ENCODE measurements at regions not wholly inside any gene's neighbourhood (a gene's known extent, or its start where the extent isn't known, plus 50 kb on each side); places are given as distances from the start of the nearest gene placed in this dataset.

GRCh38 chr7:108794466-108794865 is 224.8 kb downstream of the DNAJB9 start:
- H3K4me3 Mint-ChIP-seq (ENCODE audit: unreplicated experiment), result no peak overlapping the region
- TF ChIP-seq CTCF (IDR thresholded peaks at IDR 0.05), result no peak
- no peaks in the 10 kb centered on the region for H3K4me1 Mint-ChIP-seq (ENCODE audit: low read depth)
- no peak overlapping the region for H3K27ac Mint-ChIP-seq (ENCODE audit: unreplicated experiment)
- no peaks in the 10 kb centered on the region for H3K36me3 Mint-ChIP-seq (ENCODE audit: low read depth)
- no peak for DNase-seq (ENCODE audit: low spot score)
- peaks cover 18% of the 10 kb centered on the region for H3K9me3 Mint-ChIP-seq (ENCODE audit: low read depth)
- H3K27me3 Mint-ChIP-seq (ENCODE audit: low read depth), result peaks cover 14% of the 10 kb centered on the region

GRCh38 chr7:108802650-108803049 is 233.0 kb downstream of the DNAJB9 start:
- H3K4me3 Mint-ChIP-seq (ENCODE audit: unreplicated experiment), result no peak overlapping the region
- no peaks in the 10 kb centered on the region for H3K36me3 Mint-ChIP-seq (ENCODE audit: low read depth)
- H3K27me3 Mint-ChIP-seq (ENCODE audit: low read depth), result peaks cover 15% of the 10 kb centered on the region
- no peak for TF ChIP-seq CTCF (IDR thresholded peaks at IDR 0.05)
- no peaks in the 10 kb centered on the region for H3K4me1 Mint-ChIP-seq (ENCODE audit: low read depth)
- DNase-seq (ENCODE audit: low spot score), result no peak
- H3K27ac Mint-ChIP-seq (ENCODE audit: unreplicated experiment), result no peak overlapping the region
- no peaks in the 10 kb centered on the region for H3K9me3 Mint-ChIP-seq (ENCODE audit: low read depth)

- H3K4me1 Mint-ChIP-seq (ENCODE audit: low read depth), result no peaks in the 10 kb centered on the region
- TF ChIP-seq CTCF (IDR thresholded peaks at IDR 0.05), result peak; percentile 73
- DNase-seq (ENCODE audit: low spot score), result no peak
- H3K9me3 Mint-ChIP-seq (ENCODE audit: low read depth), result no peaks in the 10 kb centered on the region
- peaks cover 15% of the 10 kb centered on the region for H3K27me3 Mint-ChIP-seq (ENCODE audit: low read depth)
- no peak overlapping the region for H3K4me3 Mint-ChIP-seq (ENCODE audit: unreplicated experiment)
- no peak overlapping the region for H3K27ac Mint-ChIP-seq (ENCODE audit: unreplicated experiment)
- no peaks in the 10 kb centered on the region for H3K36me3 Mint-ChIP-seq (ENCODE audit: low read depth)
Measured at GRCh38 chr7:108805808-108806397, 236.2 kb downstream of the DNAJB9 start.

DNA sequence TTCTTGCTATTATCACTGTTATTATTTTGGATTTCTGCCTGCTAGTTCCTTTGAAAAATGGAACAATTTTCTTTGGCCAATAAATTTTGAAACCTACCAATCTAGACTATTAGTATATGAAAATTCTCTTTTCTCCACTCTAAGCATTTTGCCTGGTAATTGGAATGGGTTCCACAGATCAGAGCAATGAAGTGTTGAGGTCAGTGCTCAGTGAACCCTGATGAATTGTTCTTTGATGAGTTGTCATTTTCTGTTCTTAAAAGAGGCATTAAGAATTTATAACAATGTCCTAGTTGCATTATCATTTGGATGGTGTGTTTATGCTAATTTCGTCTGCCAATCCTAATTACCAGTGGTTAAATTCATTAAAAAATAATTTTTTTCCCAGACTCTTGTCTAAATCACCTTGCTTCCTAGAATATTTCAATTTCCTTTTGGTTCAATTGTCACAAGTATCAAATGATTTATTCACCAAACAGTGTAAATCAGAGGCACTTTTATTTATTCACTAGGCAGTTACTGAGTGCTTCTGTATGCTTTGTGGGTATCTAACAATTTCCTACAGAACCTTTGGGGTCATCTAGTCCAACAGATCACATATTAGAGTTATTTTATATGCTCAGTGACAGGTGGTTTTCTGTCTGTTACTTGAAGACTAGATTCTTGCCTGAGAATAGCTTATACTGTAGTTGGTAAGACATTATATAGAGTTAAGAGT is 239.0 kb downstream of the DNAJB9 start:
- H3K9me3 Mint-ChIP-seq (ENCODE audit: low read depth), result no peaks in the 10 kb centered on the region
- no peaks in the 10 kb centered on the region for H3K4me1 Mint-ChIP-seq (ENCODE audit: low read depth)
- H3K27me3 Mint-ChIP-seq (ENCODE audit: low read depth), result peaks cover 11% of the 10 kb centered on the region
- TF ChIP-seq CTCF (IDR thresholded peaks at IDR 0.05), result no peak
- no peak for DNase-seq (ENCODE audit: low spot score)
- no peak overlapping the region for H3K4me3 Mint-ChIP-seq (ENCODE audit: unreplicated experiment)
- no peaks in the 10 kb centered on the region for H3K36me3 Mint-ChIP-seq (ENCODE audit: low read depth)
- H3K27ac Mint-ChIP-seq (ENCODE audit: unreplicated experiment), result no peak overlapping the region

- H3K9me3 Mint-ChIP-seq (ENCODE audit: low read depth), result no peaks in the 10 kb centered on the region
- TF ChIP-seq CTCF (IDR thresholded peaks at IDR 0.05), result no peak
- H3K36me3 Mint-ChIP-seq (ENCODE audit: low read depth), result no peaks in the 10 kb centered on the region
- H3K4me3 Mint-ChIP-seq (ENCODE audit: unreplicated experiment), result no peak overlapping the region
- H3K4me1 Mint-ChIP-seq (ENCODE audit: low read depth), result no peaks in the 10 kb centered on the region
- H3K27me3 Mint-ChIP-seq (ENCODE audit: low read depth), result peaks cover 11% of the 10 kb centered on the region
- no peak for DNase-seq (ENCODE audit: low spot score)
- H3K27ac Mint-ChIP-seq (ENCODE audit: unreplicated experiment), result no peak overlapping the region
Measured at GRCh38 chr7:108809356-108809755, 239.7 kb downstream of the DNAJB9 start.

All from chondrocyte (in vitro differentiated cells).